K562 (cell line): ENCODE measurements at regions not wholly inside any gene's neighbourhood (a gene's known extent, or its start where the extent isn't known, plus 50 kb on each side); places are given as distances from the start of the nearest gene placed in this dataset.

Experiments used
- ATAC-seq: fragments of 200-7000 bp; cut with Tn5 transposase; 3 replicates; pipeline ENCODE4 v1.9.1; 2020; ENCODE audit warnings: moderate library complexity
- BruUV-seq: library from RNA; stranded (reverse); fragments of 400-500 nt; replicated peaks from 2 replicates; lab custom pipeline; 2021; lab: Mats Ljungman, UMichigan
- CTCF ChIA-PET: fragments of 300-600 bp; formaldehyde crosslinking; extraction: SDS; loops from one replicate; lab custom pipeline; 2021; ENCODE audit warnings: low intra/inter-chr PET ratio; lab: Yijun Ruan, JAX
- POLR2A ChIA-PET: fragments of 300-600, 350-650 bp; sonication (Branson Sonifier 250); formaldehyde crosslinking; extraction: SDS; loops from one replicate; lab custom pipeline; 2021; ENCODE audit warnings: antibody characterized with exemption, inconsistent platforms; lab: Yijun Ruan, JAX
- DNase-seq, 4 experiments: peaks; one replicate each; pipeline versions ENCODE4 v3.0.0 to v3.0.0-alpha.2; 2011 to 2018; ENCODE audit warnings: low spot score in 3 of 4, mixed read lengths in 3 of 4; ENCODE audit errors: extremely low read depth in 1 of 4
- FAIRE-seq: peaks from 2 replicates; lab custom pipeline; 2011; peaks lifted over from hg19 to GRCh38; lab: Jason Lieb, UNC
- H2AFZ ChIP-seq: 2 replicates; pipeline ENCODE4 v1.6.0; 2011; ENCODE audit warnings: low read depth, low read length, control low read depth, inconsistent platforms
- H3K27ac ChIP-seq: fragments of 200-600 bp; 3 replicates; pipeline ENCODE4 v1.8.0; 2011; ENCODE audit warnings: low read depth, mild to moderate bottlenecking, control low read depth, inconsistent platforms, low read length, moderate library complexity, mixed read lengths; ENCODE audit errors: extremely low read depth
- H3K27me3 ChIP-seq, 2 experiments: fragments of 300-600 bp in 1 of 2; 2 replicates in 1 of 2; 3 replicates in 1 of 2; pipeline versions ENCODE4 v1.6.0 to v1.8.0; 2011; ENCODE audit warnings: inconsistent platforms in 2 of 2, low read length in 2 of 2, mild to moderate bottlenecking in 1 of 2, mixed read lengths in 1 of 2, moderate library complexity in 1 of 2; ENCODE audit not compliant: control insufficient read depth in 2 of 2, insufficient read depth in 2 of 2
- H3K36me3 ChIP-seq: fragments of 300-600 bp; 3 replicates; pipeline ENCODE4 v1.8.0; 2011; ENCODE audit warnings: mild to moderate bottlenecking, low read length, inconsistent platforms; ENCODE audit not compliant: control insufficient read depth, insufficient read depth
- H3K4me1 ChIP-seq, 2 experiments: fragments of 200-600 bp in 1 of 2; replicated peaks in 1 of 2; 2 replicates in 1 of 2; 3 replicates in 1 of 2; pipeline versions ENCODE4 v1.5.1 to v1.8.0; 2011; ENCODE audit warnings: inconsistent platforms in 2 of 2, low read length in 2 of 2, mild to moderate bottlenecking in 1 of 2, mixed read lengths in 1 of 2, moderate library complexity in 1 of 2; ENCODE audit not compliant: control insufficient read depth in 2 of 2, insufficient read depth in 2 of 2
- H3K4me2 ChIP-seq: 2 replicates; pipeline ENCODE4 v1.6.1; 2011; ENCODE audit warnings: low read length, control low read depth, inconsistent platforms, mixed read lengths; ENCODE audit not compliant: insufficient read depth
- H3K4me3 ChIP-seq: fragments of 200-600 bp; sonication (generic), shearing (Covaris generic); 2 replicates; pipeline ENCODE4 v1.5.1; 2016; ENCODE audit warnings: control low read depth, inconsistent platforms
- H3K79me2 ChIP-seq: fragments of 200-600 bp; 3 replicates; pipeline ENCODE4 v1.8.0; 2011; ENCODE audit warnings: low read length, inconsistent platforms; ENCODE audit not compliant: control insufficient read depth, insufficient read depth
- H3K9ac ChIP-seq, 2 experiments: 2 replicates each; pipeline versions ENCODE4 v1.6.0 to v1.6.1; 2011; ENCODE audit warnings: low read depth in 2 of 2, low read length in 2 of 2, control low read depth in 1 of 2, inconsistent platforms in 1 of 2, mild to moderate bottlenecking in 1 of 2, mixed read lengths in 1 of 2; ENCODE audit not compliant: insufficient read depth in 1 of 2
- H3K9me1 ChIP-seq: one replicate; pipeline ENCODE4 v1.6.0; 2011; ENCODE audit warnings: inconsistent platforms, mild to moderate bottlenecking, low read length, moderate library complexity; ENCODE audit not compliant: control insufficient read depth, insufficient read depth
- H3K9me3 ChIP-seq: replicated peaks from 2 replicates; pipeline ENCODE4 v1.5.1; 2011; ENCODE audit warnings: low read depth, low read length, inconsistent platforms; ENCODE audit not compliant: control insufficient read depth, insufficient read depth
- H4K20me1 ChIP-seq: replicated peaks from 2 replicates; pipeline ENCODE4 v1.6.1; 2011; ENCODE audit warnings: low read length, inconsistent platforms, mixed read lengths; ENCODE audit not compliant: control insufficient read depth, insufficient read depth
- BHLHE40 ChIP-seq: IDR thresholded peaks from 2 replicates; pipeline ENCODE4 v1.6.1; 2011; ENCODE audit warnings: low read length, improper control_type of control experiment
- CHD4 ChIP-seq: fragments of 200-600 bp; sonication (generic); IDR thresholded peaks from 3 replicates; pipeline ENCODE4 v1.6.1; 2012; ENCODE audit warnings: low read depth, mild to moderate bottlenecking, mixed read lengths, low read length, inconsistent platforms; ENCODE audit not compliant: insufficient read depth, insufficient replicate concordance, poor library complexity, severe bottlenecking
- FOXP1 ChIP-seq: sonication (generic); formaldehyde crosslinking; IDR thresholded peaks from 2 replicates; pipeline ENCODE4 v1.8.0; 2022; ENCODE audit warnings: mild to moderate bottlenecking, missing genetic modification reagents
- GTF2A2 ChIP-seq: IDR thresholded peaks from 2 replicates; pipeline ENCODE4 v1.6.1; 2016; ENCODE audit warnings: mild to moderate bottlenecking, missing genetic modification characterization, missing compliant biosample characterization
- MBD1 ChIP-seq: fragments of 250-450 bp; sonication (Bioruptor Pico); IDR thresholded peaks from 2 replicates; pipeline ENCODE4 v1.8.0; 2022; ENCODE audit warnings: inconsistent platforms
- MEIS2 ChIP-seq: fragments of 450-650 bp; IDR thresholded peaks from 2 replicates; pipeline ENCODE4 v1.6.1; 2014; ENCODE audit warnings: mild to moderate bottlenecking; ENCODE audit not compliant: partially characterized antibody
- MTA3 ChIP-seq: fragments of 450-650 bp; formaldehyde crosslinking; IDR thresholded peaks from 2 replicates; pipeline ENCODE4 v1.6.1; 2017; ENCODE audit warnings: mild to moderate bottlenecking, borderline replicate concordance
- NFIC ChIP-seq: fragments of 450-650 bp; IDR thresholded peaks from 2 replicates; pipeline ENCODE4 v1.6.1; 2017; ENCODE audit warnings: mild to moderate bottlenecking, inconsistent platforms
- NR0B1 ChIP-seq: fragments of 450-650 bp; IDR thresholded peaks from one replicate; pipeline ENCODE4 v1.6.1; 2018; ENCODE audit warnings: mild to moderate bottlenecking, moderate library complexity; ENCODE audit not compliant: partially characterized antibody
- PREB ChIP-seq: sonication (generic); formaldehyde crosslinking; IDR thresholded peaks from 2 replicates; pipeline ENCODE4 v1.8.1; 2023; ENCODE audit warnings: mild to moderate bottlenecking, missing genetic modification reagents
- RBM15 ChIP-seq: fragments of 200-400 bp; formaldehyde crosslinking; IDR thresholded peaks from 2 replicates; pipeline ENCODE4 v1.6.1; 2018; ENCODE audit warnings: mild to moderate bottlenecking, low read length, moderate library complexity; ENCODE audit not compliant: insufficient read depth
- SREBF2 ChIP-seq: sonication (generic); formaldehyde crosslinking; IDR thresholded peaks from 2 replicates; pipeline ENCODE4 v1.4.0; 2020; ENCODE audit warnings: mild to moderate bottlenecking, missing genetic modification reagents
- TAF7 ChIP-seq: fragments of 450-650 bp; IDR thresholded peaks from 2 replicates; pipeline ENCODE4 v1.6.1; 2016; ENCODE audit warnings: missing genetic modification characterization, missing compliant biosample characterization
- TAL1 ChIP-seq: fragments of 450-650 bp; IDR thresholded peaks from 2 replicates; pipeline ENCODE4 v1.6.1; 2016; ENCODE audit warnings: mild to moderate bottlenecking
- TFAM ChIP-seq: fragments of 250-450 bp; sonication (Bioruptor Pico); conservative IDR thresholded peaks from 2 replicates; pipeline ENCODE4 v1.5.0; 2021; ENCODE audit warnings: mild to moderate bottlenecking, moderate library complexity
- THRB ChIP-seq: fragments of 450-650 bp; formaldehyde crosslinking; conservative IDR thresholded peaks from 2 replicates; pipeline ENCODE4 v1.4.0; 2022; ENCODE audit warnings: mild to moderate bottlenecking, missing genetic modification characterization
- ZKSCAN3 ChIP-seq: fragments of 250-450 bp; sonication (Bioruptor Pico); IDR thresholded peaks from 2 replicates; pipeline ENCODE4 v1.4.0; 2020
- WGBS: fragments of 100-300 bp; shearing (Covaris generic); methylation state at CpG from one replicate; pipeline ENCODE4 v1.1.6; 2016; ENCODE audit warnings: low coverage, mixed read lengths; ENCODE audit not compliant: insufficient coverage; ENCODE audit errors: missing lambda C conversion rate; 5-methylcytosine and 5-hydroxymethylcytosine counted together
- in situ Hi-C: fragments of 300-500 bp; cut with MboI; formaldehyde crosslinking; loops from 4 replicates; pipeline ENCODE4 v1.15.0; 2018; ENCODE audit warnings: inconsistent platforms, mixed read lengths
- intact Hi-C: fragments of 100-400 bp; cut with micrococcal nuclease; formaldehyde crosslinking; loops from 2 replicates; pipeline ENCODE4 v1.14.2; 2022

GRCh38 chr15:46855388-46855787, 861.9 kb upstream of the SEMA6D start (continued):
- TF ChIP-seq THRB = no peak
- no peak for TF ChIP-seq TAF7 (tag)
- no peak for TF ChIP-seq TFAM (CRISPR knock-in tag)

- intact Hi-C loops = no loop called here
- no peaks in the 10 kb centered on the region for H4K20me1 ChIP-seq
- H3K4me1 ChIP-seq = no peaks in the 10 kb centered on the region
- FAIRE-seq = no peak
- DNase-seq = no peak
- H3K9me1 ChIP-seq = no peaks in the 10 kb centered on the region
- in situ Hi-C loops = no loop called here
- no peak overlapping the region for H3K27ac ChIP-seq
- no peak overlapping the region for H3K9ac ChIP-seq
- H3K4me3 ChIP-seq = no peak overlapping the region
- ATAC-seq = no peak
- H3K36me3 ChIP-seq = no peaks in the 10 kb centered on the region
- H3K4me2 ChIP-seq = no peak overlapping the region
- 1% methylated on average over 6 of the region's 6 CpGs for WGBS
- ChIA-PET CTCF (no interaction called here), POLR2A (interaction anchor here (1.2 kb wide), 1 partner anchor 8 kb away, joined by 3 read pairs; no protein-coding TSS in a partner anchor)
- BruUV-seq = no TSS peak
- no peaks in the 10 kb centered on the region for H3K79me2 ChIP-seq
- H3K9me3 ChIP-seq = no peaks in the 10 kb centered on the region; the same call in 1 of the 2 replicates
- no peaks in the 10 kb centered on the region for H3K27me3 ChIP-seq
- no peak overlapping the region for H2AFZ ChIP-seq
- no peak for TF ChIP-seq NR0B1
- TF ChIP-seq FOXP1 = no peak
- TF ChIP-seq BHLHE40 = no peak
- no peak for TF ChIP-seq CHD4
- no peak for TF ChIP-seq ZKSCAN3 (CRISPR knock-in tag)
- no peak for TF ChIP-seq MTA3
- no peak for TF ChIP-seq TAL1
- no peak for TF ChIP-seq PREB (CRISPR knock-in tag)
- TF ChIP-seq MEIS2 = no peak
- TF ChIP-seq MBD1 (CRISPR knock-in tag) = no peak
- TF ChIP-seq SREBF2 (CRISPR knock-in tag) = no peak
- no peak for TF ChIP-seq GTF2A2 (tag)
- no peak for TF ChIP-seq RBM15
- no peak for TF ChIP-seq NFIC
These were observed 860.3 kb upstream of the SEMA6D start for GRCh38 chr15:46856839-46857502.
